MM.1S (cell line): ENCODE measurements at regions not wholly inside any gene's neighbourhood (a gene's known extent, or its start where the extent isn't known, plus 50 kb on each side); places are given as distances from the start of the nearest gene placed in this dataset.

Experiments used
- DNase-seq: peaks from one replicate; pipeline ENCODE4 v3.0.0-alpha.2; 2015
- H2AFZ ChIP-seq: fragments of 300-600 bp; sonication (generic); 2 replicates; pipeline ENCODE4 v1.6.0; 2016; ENCODE audit warnings: antibody characterized with exemption, low read length
- H3F3A ChIP-seq: fragments of 300-600 bp; sonication (generic); 2 replicates; pipeline ENCODE4 v1.6.1; 2016; ENCODE audit warnings: mild to moderate bottlenecking, antibody characterized with exemption, low read length, moderate library complexity, mixed read lengths; ENCODE audit not compliant: insufficient read depth
- H3K27ac ChIP-seq: fragments of 300-600 bp; sonication (generic); 2 replicates; pipeline ENCODE4 v1.5.1; 2016; ENCODE audit warnings: mild to moderate bottlenecking, low read length
- H3K27me3 ChIP-seq: fragments of 300-600 bp; sonication (generic); replicated peaks from 2 replicates; pipeline ENCODE4 v1.6.0; 2016; ENCODE audit warnings: low read length; ENCODE audit not compliant: insufficient read depth
- H3K36me3 ChIP-seq: fragments of 300-600 bp; sonication (generic); replicated peaks from 2 replicates; pipeline ENCODE4 v1.6.1; 2016; ENCODE audit warnings: mild to moderate bottlenecking, low read length, mixed read lengths; ENCODE audit not compliant: insufficient read depth
- H3K4me1 ChIP-seq: fragments of 300-600 bp; sonication (generic); 2 replicates; pipeline ENCODE4 v1.6.1; 2016; ENCODE audit warnings: low read length, mixed read lengths
- H3K4me2 ChIP-seq: fragments of 300-600 bp; sonication (generic); 2 replicates; pipeline ENCODE4 v1.6.0; 2016; ENCODE audit warnings: low read depth, low read length
- H3K4me3 ChIP-seq: fragments of 300-600 bp; sonication (generic); 2 replicates; pipeline ENCODE4 v1.5.1; 2016; ENCODE audit warnings: low read length, mixed read lengths
- H3K79me2 ChIP-seq: fragments of 300-600 bp; sonication (generic); 2 replicates; pipeline ENCODE4 v1.6.1; 2016; ENCODE audit warnings: mixed run types, low read length, mixed read lengths
- H3K9ac ChIP-seq: fragments of 300-600 bp; sonication (generic); 2 replicates; pipeline ENCODE4 v1.6.1; 2016; ENCODE audit warnings: low read length, mixed read lengths
- H3K9me2 ChIP-seq: fragments of 300-600 bp; sonication (generic); replicated peaks from 2 replicates; pipeline ENCODE4 v1.6.1; 2016; ENCODE audit warnings: mild to moderate bottlenecking, low read length, mixed read lengths; ENCODE audit not compliant: insufficient read depth
- H3K9me3 ChIP-seq: fragments of 300-600 bp; sonication (generic); replicated peaks from 2 replicates; pipeline ENCODE4 v1.6.1; 2016; ENCODE audit warnings: mild to moderate bottlenecking, low read length, mixed read lengths; ENCODE audit not compliant: insufficient read depth
- H4K20me1 ChIP-seq: fragments of 300-600 bp; sonication (generic); 2 replicates; pipeline ENCODE4 v1.6.1; 2016; ENCODE audit warnings: mild to moderate bottlenecking, low read length, moderate library complexity, mixed read lengths; ENCODE audit not compliant: insufficient read depth
- CTCF ChIP-seq: fragments of 300-600 bp; sonication (generic); IDR thresholded peaks from 2 replicates; pipeline ENCODE4 v1.5.1; 2016; ENCODE audit warnings: antibody characterized with exemption, low read length, mixed read lengths
- EZH2 ChIP-seq: fragments of 300-600 bp; sonication (generic); optimal IDR thresholded peaks from 2 replicates; pipeline ENCODE3; 2017; ENCODE audit warnings: low read depth, mild to moderate bottlenecking, antibody characterized with exemption, low read length, mixed read lengths
- EZH2phosphoT487 ChIP-seq: fragments of 300-600 bp; sonication (generic); IDR thresholded peaks from 2 replicates; pipeline ENCODE4 v1.6.1; 2018; ENCODE audit warnings: antibody characterized with exemption, low read length

DNA sequence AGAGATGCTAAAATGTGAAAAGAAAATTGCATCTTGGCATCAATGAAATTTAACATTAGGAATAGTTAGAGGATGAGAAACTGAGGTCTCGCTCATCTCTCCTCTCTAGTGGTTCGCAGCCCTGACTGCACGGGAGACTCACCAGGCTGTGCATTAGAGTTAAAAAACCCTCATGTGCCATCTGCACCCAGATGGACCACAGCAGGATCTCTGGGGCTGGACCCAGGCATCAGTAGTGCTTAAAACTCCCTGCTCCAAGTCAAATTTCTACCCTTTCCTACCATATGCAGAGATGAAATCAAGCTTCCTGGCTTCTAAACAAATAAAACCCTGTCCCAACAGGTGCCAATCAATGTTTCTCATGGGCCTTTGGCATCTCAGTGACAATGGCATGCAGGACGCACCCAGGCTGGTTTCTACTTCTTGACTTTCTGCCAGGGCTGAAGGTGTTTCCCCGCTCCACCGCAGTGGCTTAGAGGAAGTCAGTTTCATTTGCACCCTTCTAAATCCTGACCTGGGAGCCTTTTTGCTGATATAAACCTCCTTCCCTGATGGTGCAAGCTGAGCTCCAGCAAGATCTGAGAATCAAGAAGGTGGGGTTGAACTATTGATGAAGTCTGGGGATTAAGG lies 132.6 kb downstream of the NSG2 start:
- no peak overlapping the region for H3K9ac ChIP-seq
- H4K20me1 ChIP-seq, result no peaks in the 10 kb centered on the region
- no peaks in the 10 kb centered on the region for H3K9me2 ChIP-seq
- no peaks in the 10 kb centered on the region for H3F3A ChIP-seq
- TF ChIP-seq EZH2phosphoT487, result no peak
- TF ChIP-seq CTCF, result no peak
- no peak for TF ChIP-seq EZH2
- no peak overlapping the region for H2AFZ ChIP-seq
- H3K27ac ChIP-seq, result no peak overlapping the region
- H3K9me3 ChIP-seq, result no peaks in the 10 kb centered on the region
- no peaks in the 10 kb centered on the region for H3K36me3 ChIP-seq
- H3K27me3 ChIP-seq, result no peaks in the 10 kb centered on the region
- 0 out of 2 replicates have a peak, but pooled peaks cover 4% of the 10 kb centered on the region for H3K4me1 ChIP-seq
- H3K4me2 ChIP-seq, result no peak overlapping the region
- H3K4me3 ChIP-seq, result no peak overlapping the region
- peak; percentile 61 for DNase-seq
- no peaks in the 10 kb centered on the region for H3K79me2 ChIP-seq

- Histone ChIP-seq H3K9me3 (no peaks in the 10 kb centered on the region), H3K4me1 (0 out of 2 replicates have a peak, but pooled peaks cover 4% of the 10 kb centered on the region), H3K27ac (no peak overlapping the region), H3K9me2 (no peaks in the 10 kb centered on the region), H3K4me2 (no peak overlapping the region), H3K27me3 (no peaks in the 10 kb centered on the region), H2AFZ (no peak overlapping the region), H3K79me2 (no peaks in the 10 kb centered on the region), H3K36me3 (no peaks in the 10 kb centered on the region), H4K20me1 (no peaks in the 10 kb centered on the region), H3K9ac (no peak overlapping the region), H3F3A (no peaks in the 10 kb centered on the region), H3K4me3 (no peak overlapping the region)
- DNase-seq, result no peak
- no peak for TF ChIP-seq EZH2
- TF ChIP-seq EZH2phosphoT487, result no peak
- no peak for TF ChIP-seq CTCF
Measured at GRCh38 chr5:174180639-174181038, 135.1 kb downstream of the NSG2 start.

- no peak overlapping the region for H3K9ac ChIP-seq
- H3K36me3 ChIP-seq, result no peaks in the 10 kb centered on the region
- H3K79me2 ChIP-seq, result no peaks in the 10 kb centered on the region
- 0 out of 2 replicates have a peak, but pooled peaks cover 4% of the 10 kb centered on the region for H3K4me1 ChIP-seq
- no peak overlapping the region for H3K4me2 ChIP-seq
- H2AFZ ChIP-seq, result no peak overlapping the region
- no peaks in the 10 kb centered on the region for H4K20me1 ChIP-seq
- H3F3A ChIP-seq, result no peaks in the 10 kb centered on the region
- no peaks in the 10 kb centered on the region for H3K9me3 ChIP-seq
- no peak for DNase-seq
- H3K27me3 ChIP-seq, result no peaks in the 10 kb centered on the region
- H3K9me2 ChIP-seq, result no peaks in the 10 kb centered on the region
- H3K27ac ChIP-seq, result no peak overlapping the region
- no peak overlapping the region for H3K4me3 ChIP-seq
- TF ChIP-seq EZH2phosphoT487 (no peak), EZH2 (no peak), CTCF (no peak)
Measured at GRCh38 chr5:174182111-174182510, 136.6 kb downstream of the NSG2 start.
